Stimulated activated CD4-positive, alpha-beta T cell treated with anti-CD3 and anti-CD28 coated beads, Interleukin-4, amount 100 ng/mL, for 4 hours (primary cell): ENCODE measurements at regions not wholly inside any gene's neighbourhood (a gene's known extent, or its start where the extent isn't known, plus 50 kb on each side); places are given as distances from the start of the nearest gene placed in this dataset.
"Not testable (repeated sequence)": the region's sequence is repeated elsewhere in the genome, so short reads cannot be mapped to it uniquely, and the experiment has no call there.

Source experiments
- DNase-seq, 2 experiments: peaks; one replicate each; pipeline ENCODE4 v3.0.0-alpha.2; 2020

DNA sequence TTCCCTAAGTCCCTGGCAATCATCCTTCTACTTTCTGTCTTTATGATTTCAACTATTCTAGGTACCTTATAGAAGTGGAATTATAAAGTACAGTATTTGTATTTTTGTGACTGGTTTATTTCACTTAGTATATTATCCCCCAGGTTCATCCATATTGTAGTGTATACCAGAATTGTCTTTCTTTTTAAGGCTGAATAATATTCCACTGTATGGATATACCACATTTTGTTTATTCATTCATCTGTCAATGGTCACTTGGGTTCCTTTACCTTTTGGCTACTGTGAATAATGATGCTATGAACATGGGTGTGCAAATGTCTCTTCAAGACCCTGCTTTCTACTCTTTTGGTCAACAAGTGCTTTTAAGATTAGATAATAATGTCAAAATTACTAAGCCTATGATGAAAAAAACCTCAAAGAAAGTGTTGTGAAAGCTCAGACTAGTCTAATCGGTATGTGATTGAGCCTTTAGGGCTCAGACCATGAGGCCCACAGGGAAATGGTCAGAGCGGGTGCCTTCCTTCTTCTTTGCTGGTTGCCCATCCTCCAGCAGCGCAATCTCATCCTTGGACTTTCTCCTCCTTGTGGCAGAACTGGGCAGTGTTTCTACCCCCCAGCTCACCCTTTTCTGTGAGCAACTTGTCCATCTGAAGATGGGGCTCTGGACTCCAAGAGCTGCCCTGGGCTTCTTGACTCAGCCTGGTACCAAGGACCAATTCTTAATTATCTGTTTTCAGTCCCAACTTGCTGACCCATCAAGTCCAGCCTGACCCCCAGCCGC is 105.4 kb downstream of the TTC8 start:
- no peak for DNase-seq

DNA sequence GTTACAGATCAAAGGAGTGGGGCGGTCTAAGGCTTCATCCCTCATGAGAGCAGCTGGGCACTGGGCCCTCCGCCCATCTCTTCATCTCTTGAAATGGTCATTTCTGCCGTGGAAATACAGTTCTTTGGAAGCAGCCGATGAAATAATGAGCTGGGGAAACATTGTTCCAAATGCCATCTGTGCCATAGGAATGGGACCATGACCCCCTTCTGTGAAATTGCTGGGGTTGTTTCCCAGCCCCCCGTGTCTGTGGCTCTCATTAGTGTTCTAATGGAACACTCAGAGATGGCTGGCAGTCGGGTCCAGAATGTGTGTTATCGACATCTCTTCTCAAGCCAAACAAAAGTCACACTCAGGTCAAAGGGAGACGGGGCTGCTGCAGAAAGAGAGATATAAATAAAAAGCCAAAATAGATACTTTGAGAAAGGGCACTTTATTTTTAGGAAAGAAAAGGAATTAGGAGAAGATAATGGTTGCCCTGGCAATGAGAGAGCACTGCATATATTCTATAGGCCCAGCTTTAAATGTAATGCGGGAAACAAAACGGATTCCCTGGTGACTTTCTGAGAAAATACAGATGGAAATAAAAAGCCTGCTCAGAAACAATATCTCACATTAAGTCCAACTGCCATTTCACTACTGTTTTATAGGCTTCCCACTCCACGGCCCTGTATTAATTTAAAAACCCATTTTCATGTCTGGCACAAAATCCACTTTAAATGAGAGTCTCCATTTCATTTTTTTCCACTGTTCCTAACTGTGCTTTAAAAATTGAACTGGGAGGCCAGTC is 107.1 kb downstream of the TTC8 start:
- DNase-seq, result no peak

DNA sequence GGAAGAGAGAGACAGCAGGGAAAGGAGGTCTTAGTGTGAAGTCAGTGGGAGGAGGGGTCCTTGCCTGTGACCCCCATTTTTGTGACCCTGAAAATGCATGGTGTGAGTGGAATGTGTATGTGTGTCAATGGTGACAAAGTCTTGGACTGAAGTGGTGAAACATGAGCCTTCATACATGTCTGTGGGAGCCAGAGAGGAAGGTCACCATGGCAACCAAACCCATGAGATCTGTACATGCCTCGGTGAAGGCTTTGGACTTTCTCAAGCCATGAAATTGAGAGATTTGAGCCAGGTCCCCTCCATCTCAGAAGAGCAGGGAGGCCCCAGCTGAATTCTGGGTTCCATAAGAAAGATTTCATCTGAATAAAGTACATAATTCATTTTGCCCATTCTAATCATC is 108.7 kb downstream of the TTC8 start:
- DNase-seq, result no peak

DNA sequence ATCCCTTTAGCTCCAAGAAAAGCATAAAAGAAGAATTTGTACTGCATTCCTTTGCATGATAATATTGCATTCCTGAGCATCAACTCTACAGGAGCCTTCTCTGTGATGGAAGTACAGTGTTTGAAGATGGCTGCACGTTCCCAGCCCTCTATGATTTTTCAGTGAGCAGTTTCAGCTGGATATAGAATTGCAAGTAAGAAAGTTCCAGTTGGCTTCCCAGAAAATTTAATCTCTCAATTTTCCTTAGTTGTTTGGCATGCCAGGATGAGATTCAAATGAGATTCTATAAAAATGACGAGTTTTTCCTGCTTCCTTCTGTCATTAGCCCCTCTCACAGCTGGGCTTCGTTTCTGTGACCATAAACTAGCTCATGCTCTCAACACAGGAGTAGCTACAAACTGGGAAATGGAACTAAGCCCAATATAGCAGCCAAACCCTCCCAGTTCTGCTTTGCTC is 109.9 kb downstream of the TTC8 start:
- DNase-seq, result no peak

DNA sequence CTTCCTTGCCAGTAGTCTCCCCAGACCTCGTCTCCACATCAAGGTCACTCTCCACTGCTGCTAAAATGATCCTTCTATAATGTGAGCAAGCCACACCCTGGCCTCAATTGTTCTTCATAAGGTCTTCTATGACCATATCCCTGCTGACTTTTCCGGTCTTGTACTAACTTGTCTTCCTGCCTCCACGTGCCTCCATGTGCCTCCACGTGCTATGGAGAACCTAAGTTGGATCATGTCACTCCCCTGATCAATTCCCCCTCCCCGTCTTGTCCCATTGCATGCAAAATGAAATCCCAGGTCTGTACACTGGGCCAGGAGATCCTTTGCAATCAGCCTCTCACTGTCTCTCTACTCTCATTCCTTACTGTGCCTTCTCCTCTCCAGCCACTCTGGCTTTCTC is 110.6 kb downstream of the TTC8 start:
- no peak for DNase-seq

DNA sequence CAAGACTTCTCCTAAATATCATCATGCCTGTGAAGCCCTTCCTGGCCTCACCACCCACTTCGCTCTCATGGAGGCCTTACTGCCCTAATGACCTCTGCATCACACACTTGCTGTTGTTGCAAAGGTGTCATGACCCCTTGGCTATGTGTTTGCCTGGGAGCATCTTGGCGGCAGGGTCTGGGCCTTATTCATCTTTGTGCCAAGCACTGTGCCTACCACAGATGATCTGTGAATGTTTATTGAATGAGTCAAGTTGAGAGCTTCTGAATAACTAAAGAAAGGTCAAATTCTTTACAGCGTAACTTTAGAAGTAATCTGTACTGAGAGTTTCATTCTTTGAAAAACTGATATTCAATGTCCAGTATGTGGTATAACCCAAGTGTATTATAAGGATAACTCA is 113.3 kb downstream of the TTC8 start:
- DNase-seq, result no peak

DNA sequence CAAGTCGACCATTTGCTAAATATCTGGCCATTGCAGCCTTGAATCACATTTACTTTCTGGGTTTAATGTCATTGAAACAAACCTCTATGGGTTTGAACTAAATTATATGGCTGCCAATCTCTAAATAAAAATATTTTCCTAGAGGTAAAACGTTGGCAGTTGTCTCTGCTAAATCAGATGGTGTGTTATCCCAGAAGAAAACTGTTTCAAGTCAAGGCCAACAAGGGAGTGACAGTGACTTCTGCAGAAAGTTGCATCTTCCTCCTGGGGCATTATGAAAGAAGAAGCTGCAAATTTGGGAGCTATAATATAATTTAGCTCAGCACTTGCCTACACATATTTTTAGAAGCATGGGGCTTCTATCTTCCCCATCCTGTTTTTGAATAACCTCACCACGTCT is 116.2 kb downstream of the TTC8 start:
- DNase-seq, result no peak

DNA sequence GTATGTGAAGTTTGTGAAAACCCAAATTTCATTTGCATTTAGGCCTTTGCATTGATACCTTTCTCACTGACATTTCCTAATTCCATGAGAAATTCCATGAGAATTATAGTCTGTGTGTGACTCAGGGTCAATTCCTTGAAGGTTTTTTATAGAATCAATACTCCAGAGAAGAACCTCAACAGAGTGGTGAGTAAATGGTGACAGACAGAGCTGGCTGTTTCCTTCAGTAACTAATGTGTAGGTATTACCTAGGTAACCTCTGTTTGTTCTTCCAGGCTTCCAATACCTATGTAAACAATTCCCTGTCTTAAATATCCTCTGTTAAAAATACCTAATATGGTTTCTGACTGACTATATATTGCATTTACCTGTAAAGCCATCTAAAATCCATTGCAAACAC is 117.0 kb downstream of the TTC8 start:
- no peak for DNase-seq

DNA sequence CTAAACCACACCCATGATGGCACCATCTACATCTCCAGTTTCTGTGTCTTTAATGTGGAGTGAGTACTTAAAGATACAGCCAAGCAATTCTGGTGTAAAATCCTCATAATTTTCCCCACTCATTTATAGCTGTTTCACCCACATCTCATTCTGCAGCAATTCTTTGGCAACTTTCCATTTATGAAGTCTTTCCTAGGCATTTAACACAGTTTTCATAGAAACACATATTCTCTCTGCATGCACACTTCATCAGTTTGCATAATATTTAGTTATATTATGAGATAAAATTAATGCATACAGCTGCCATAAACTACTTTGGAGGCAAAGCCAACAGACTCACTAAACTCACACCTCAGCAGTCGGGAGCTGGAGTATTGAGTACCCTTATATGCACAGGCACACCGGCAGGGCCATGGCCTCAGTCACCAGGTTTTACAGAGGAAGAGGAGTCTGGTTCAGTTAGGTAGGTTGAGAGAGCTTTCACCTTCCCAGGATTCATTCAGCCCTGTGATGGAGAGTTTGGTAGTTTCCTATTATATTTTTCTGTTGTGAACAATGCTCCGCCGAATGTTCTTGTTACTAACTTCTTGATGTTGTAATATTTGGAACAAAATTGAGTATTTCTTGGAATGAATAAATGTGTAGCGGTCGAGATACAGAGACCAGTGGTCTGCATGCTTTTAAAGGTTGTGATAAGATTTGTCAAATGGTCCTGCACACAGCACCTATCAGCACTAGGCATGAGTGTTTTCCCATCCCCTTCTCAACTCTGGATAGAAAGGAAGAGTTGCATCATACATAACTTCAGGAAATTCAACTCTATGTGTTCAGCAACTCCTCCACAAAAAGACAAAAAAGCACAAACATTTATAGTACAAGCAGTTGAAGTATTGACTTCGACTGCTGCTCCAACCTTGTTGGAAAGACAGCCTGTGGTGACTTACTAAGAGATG is 123.5 kb downstream of the TTC8 start:
- no peak for DNase-seq

DNA sequence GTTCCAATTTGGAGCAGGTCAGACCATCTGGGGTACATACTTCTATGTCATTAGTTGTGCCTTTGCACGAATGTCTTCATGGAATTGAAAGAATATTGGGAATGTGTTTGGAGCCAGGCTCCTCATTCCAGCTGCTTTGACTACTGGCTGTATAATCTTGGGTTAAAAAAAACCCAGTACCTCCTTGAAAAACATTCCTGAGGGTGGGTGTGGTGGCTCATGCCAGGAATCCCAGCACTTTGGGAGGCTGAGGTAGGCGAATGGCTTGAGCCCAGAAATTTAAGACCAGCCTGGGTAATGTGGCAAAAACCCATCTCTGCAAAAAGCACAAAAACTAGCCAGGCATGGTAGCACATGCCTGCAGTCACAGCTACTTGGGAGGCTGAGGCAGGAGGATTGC is 125.6 kb downstream of the TTC8 start:
- DNase-seq, result no peak

DNA sequence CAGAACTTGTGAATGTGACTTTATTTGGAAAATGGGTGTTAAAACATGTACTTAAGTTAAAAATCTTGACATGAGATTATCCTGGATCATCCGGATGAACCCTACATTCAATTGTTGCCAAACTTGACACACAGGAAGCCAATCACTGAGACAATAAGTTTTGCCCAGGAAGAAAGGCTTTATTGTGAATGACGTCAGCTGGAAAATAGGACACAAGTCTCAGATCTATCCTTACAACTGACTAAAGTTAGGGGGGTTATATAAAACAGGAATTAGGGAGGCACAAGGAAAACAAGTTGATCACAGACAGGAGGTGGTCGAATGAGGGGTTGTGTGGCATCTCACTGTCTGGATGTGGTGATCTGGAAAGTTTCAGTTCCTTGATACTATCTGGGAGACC is 126.9 kb downstream of the TTC8 start:
- no peak for DNase-seq

DNA sequence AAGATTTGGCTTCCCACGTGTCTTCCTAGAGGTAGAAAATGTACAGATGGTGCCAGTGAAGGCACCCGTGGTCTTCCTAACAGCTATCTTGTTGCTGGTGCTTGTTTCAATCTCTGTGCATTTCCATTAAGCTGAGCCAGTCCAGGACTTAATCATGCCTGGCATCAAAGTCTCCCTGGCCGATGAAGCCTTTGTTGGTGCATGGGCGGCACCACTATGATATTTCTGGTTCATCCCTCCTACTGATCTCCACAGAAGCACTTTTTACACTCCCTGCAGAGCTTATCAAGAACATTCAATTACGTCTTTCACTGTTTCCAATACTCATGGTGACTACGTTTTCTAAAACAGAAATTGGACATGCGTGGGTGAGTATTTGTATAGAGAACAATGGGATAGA is 128.4 kb downstream of the TTC8 start:
- no peak for DNase-seq

DNA sequence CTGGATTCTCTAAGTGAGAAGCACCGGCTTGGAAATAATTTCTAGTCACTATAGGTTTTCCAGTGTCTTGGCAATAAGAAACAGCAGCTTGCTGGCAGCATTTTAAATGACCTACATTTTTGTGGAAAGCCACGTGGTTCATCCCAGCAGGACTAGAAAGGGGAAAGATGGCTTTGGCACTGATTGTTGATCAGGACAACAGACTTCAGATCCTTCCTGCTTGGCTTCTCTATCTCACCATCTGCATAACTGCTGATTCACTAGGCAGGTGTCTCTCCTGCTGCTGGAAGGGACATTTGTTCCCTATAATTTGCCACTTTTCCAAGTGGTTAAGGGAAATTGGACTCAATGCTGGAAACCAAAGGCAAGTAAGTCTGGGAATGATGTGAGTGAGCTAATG is 131.0 kb downstream of the TTC8 start:
- no peak for DNase-seq

DNA sequence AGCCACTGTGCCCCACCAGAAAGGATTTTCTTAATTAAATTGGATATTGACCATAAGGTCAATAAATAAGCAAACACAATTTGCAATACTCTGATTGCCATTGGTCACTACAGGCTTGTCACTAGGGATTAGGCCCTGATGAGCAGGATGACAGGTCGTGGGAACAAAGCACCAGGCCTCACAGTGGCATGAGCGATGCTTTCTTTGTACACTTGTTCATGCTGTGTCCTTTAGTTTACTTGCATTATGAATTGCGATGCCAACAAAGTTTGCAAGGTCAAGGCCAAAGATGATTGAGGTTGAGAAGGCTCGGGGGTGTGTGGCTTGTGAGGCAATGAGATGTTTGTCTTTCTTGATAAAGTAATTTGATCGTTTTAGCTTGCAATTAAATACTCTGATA is 136.0 kb downstream of the TTC8 start:
- DNase-seq, result no peak

DNA sequence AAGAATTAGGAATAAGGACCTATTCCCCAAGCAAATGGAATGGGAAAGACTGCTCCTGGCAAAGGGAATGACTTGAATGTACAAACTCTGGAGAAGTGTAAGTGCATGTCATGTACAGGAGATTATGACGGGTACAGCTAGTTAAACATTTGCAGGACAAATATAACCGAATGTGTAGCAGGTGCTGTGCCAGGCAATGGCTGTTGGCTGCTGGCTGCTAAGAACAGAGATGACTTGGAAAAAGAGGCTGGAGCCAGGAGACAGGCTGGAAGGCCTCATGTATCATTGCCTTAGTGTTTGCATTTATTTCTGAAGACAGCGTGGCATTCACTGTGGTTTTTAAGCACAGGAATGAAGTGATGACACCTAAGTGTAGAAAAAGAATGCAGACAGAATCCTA is 136.8 kb downstream of the TTC8 start:
- no peak for DNase-seq

DNA sequence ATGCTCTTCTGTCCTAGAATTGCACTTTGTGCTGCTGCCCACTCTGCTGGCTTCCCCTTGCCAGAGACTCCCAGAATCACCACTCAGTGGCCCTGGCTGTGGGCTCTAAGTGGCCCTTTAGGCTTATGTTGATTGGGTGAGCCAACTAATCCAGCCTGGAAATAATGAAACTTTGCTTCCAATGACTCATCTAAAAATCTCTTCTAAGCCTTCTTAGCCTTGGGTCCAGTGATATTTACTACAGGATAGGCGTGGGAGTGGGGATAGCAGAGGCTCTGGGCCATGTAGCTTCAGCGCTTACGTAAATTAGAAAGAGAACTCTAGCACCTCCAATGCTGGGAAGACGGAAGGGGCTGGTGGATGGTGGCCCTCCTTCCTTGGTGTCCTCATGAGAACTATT is 137.9 kb downstream of the TTC8 start:
- DNase-seq, result no peak

DNA sequence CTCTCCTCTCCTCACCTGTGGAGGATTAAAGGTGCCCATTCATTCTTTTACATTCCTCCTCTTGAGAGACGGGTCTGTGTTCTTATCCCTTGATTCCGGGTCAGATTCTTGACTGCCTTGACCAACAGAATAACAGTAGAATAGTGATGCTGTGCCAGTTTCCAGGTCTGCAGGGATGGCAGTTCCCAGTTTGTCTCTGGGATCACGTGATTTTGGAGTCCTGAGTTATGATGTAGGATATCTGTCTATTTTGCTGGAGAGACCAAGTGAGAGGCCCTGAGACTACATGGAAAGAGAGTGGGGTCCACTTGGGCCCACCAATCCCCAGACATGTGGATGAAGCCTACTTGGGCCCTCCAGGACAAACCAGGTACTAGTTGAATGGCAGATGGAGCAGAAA is 142.8 kb downstream of the TTC8 start:
- DNase-seq, result no peak

DNA sequence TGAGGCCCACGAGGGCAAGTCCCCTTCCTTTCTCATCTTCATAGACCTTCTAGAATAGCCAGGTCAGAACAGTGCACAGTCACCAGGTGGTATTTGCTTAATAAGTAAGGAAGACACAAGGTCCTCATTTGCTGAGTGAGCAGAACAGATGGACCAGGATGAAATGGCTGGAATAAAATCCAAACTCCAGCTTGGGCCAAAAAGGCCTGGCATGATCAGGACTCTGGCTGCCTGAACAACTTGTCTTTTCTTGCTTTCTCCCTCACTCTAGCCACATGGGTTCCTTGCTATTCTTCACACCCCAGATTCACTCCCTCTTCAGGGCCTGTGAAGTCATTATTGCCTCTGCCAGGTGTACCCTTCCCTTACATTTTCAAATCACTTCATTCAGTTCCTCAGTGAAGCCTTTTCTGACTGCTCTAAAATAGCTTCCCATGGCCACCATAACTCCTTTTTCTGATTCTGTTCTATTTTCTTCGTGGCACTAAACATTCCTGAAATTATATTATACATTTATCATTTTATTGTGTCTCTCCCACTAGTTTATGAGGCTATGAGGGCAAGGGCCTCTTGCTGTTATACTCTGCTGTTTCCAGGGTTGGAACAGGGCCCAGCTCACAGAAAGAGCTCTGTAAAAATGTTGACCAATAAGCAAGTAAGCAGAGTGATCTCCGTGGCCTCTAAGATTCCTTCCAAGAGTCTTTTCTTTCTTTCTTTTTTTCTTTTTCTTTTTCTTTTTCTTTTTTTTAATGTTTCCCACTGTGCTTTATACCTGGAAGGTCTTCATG is 150.8 kb downstream of the TTC8 start:
- DNase-seq, result no peak

DNA sequence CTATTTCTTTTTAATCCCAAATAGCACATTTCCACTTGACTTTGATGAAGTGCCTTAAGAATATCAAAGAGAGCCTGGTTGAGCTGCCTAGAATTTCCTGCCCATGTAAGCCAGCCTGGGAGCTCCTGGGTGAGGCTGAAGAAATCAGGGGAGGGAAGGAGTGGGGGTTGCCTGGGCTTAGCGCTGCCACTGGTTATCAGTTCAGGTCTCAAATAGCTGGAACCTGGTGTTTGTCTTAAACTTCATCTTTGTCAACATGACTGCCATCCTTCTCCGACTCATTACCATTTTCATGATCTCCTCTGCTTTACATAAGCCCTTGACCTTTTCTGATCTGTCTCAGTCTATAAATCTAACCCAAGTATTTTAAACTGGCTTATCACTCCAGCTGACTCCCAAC is 151.5 kb downstream of the TTC8 start:
- DNase-seq, result no peak

DNA sequence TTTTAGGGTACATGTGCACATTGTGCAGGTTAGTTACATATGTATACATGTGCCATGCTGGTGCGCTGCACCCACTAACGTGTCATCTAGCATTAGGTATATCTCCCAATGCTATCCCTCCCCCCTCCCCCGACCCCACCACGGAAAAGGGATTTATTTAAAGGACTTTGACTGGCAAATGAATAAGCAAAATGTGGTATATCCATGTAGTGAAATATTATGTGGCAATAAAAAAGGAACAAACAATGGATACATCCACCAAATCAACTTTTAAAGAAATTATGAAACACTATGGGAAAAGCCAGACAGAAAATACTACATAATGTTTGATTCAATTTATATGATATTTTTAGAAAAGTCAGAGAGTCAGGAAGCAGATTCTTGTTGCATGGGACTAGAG is 156.5 kb downstream of the TTC8 start:
- not testable (repeated sequence) for DNase-seq

DNA sequence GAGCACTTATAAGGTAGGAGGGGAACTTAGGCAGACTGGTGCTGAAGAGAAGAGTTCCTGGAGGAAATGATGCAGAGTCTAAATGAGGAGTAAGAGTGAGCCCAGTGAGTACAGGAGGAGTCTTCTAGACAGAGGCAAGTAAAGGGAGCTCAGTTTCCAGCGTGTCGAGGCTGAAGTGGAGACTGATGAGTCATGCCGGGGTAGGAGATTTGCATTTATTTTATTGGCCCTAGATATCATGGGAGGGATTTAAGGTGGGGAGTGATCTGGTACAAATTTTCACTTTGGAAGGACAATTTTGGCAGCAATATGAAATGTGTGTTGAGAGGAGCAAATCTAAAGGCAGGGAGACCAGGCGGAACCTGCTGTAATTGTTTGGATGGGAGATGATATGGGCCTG is 157.5 kb downstream of the TTC8 start:
- DNase-seq, result no peak

DNA sequence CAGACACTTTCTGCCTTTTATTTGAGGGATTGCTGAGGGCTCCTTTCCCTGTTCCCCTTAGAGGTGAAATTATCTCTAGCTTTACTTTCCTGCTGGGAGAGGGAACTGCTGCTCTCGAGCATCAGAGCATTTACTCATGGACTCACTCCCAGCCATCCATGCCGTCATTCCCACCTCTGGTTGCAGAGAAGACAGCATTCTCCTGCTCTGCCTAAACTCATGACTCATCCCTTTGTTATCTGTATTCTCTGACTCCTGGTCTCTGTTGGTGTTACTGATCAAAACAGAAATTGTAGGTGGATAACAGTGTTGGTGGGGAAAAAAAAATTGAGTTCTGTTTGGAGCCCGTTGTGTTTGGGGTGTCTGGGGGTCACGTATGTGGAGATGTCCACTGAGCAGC is 159.3 kb downstream of the TTC8 start:
- DNase-seq, result no peak

DNA sequence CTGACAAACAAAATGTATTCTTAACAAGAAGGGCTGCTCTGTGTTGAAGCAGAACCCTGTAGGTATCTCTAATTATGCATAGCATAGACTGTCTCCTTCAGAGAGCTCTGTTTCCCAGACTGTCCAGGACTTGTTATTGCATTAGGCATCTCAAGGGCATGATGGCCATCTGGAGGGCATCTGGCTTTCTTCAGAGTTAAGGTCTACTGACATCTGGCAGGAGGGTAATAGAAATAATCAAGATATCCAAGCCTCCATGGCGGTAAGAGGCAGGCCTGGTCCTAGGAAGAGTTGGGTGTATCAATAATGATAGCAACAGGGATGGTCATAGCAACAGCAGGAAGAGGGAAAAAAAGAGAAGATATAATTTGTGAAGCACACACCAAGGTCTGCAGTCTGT is 161.2 kb downstream of the TTC8 start:
- DNase-seq, result no peak
